ENCODE measurements at regions not wholly inside any gene's neighbourhood (a gene's known extent, or its start where the extent isn't known, plus 50 kb on each side); places are given as distances from the start of the nearest gene placed in this dataset.

DNA sequence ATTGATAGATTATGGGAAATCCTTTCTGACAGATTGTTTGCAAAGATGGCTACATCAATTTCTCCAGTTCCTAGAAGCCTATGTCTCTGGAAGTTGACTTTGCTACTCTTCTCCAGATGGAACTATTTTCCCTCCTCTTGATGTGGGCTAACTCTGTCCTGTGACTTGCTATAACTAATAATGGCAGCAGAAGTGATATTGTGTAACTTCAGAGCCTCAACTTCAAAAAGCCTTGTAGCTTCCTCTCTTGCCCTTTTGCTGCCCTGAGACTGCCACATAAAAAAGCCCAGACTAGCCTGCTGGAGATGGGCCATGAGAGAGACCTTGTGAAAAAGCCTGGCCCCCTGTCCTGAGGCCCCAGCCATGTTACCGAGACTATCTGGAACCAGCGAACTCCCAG is 210.7 kb upstream of the SLC7A11 start:
- TF ChIP-seq POLR2AphosphoS5 (IDR thresholded peaks at IDR 0.05; ENCODE audit: low read depth, low read length) = no peak
- TF ChIP-seq TAF1 (IDR thresholded peaks at IDR 0.05; ENCODE audit: borderline replicate concordance, insufficient read depth, low read length) = no peak
- TF ChIP-seq, protein P1, sequence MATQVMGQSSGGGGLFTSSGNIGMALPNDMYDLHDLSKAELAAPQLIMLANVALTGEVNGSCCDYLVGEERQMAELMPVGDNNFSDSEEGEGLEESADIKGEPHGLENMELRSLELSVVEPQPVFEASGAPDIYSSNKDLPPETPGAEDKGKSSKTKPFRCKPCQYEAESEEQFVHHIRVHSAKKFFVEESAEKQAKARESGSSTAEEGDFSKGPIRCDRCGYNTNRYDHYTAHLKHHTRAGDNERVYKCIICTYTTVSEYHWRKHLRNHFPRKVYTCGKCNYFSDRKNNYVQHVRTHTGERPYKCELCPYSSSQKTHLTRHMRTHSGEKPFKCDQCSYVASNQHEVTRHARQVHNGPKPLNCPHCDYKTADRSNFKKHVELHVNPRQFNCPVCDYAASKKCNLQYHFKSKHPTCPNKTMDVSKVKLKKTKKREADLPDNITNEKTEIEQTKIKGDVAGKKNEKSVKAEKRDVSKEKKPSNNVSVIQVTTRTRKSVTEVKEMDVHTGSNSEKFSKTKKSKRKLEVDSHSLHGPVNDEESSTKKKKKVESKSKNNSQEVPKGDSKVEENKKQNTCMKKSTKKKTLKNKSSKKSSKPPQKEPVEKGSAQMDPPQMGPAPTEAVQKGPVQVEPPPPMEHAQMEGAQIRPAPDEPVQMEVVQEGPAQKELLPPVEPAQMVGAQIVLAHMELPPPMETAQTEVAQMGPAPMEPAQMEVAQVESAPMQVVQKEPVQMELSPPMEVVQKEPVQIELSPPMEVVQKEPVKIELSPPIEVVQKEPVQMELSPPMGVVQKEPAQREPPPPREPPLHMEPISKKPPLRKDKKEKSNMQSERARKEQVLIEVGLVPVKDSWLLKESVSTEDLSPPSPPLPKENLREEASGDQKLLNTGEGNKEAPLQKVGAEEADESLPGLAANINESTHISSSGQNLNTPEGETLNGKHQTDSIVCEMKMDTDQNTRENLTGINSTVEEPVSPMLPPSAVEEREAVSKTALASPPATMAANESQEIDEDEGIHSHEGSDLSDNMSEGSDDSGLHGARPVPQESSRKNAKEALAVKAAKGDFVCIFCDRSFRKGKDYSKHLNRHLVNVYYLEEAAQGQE (IDR thresholded peaks at IDR 0.05; ENCODE audit: insufficient read depth in 1 of 2, low read depth in 2 of 2, low read length in 2 of 2) = no peak

Data from PFSK-1 (cell line).